ENCODE measurements at regions not wholly inside any gene's neighbourhood (a gene's known extent, or its start where the extent isn't known, plus 50 kb on each side); places are given as distances from the start of the nearest gene placed in this dataset.

DNA sequence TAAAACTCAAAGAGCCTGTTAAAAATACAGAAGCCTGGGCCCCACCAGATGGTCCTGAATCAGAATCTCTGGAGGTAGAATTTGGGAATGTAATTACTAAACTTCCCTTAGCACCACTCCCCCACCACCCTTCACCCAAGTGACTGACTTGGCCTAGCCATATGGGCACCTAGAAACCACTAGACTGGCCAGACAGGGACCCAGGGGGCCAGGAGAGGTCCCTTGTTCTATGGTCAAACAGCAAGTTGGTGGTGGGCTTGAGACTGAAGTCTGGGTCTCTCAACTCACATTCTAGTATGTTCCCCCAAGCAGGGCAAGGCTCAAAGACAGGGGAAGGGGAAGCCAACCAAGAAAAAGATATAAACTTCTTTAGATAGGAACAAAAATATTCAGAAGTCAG is 301.5 kb upstream of the TLE3 start:
- DNase-seq (ENCODE audit: low read depth, low spot score): no peak

DNA sequence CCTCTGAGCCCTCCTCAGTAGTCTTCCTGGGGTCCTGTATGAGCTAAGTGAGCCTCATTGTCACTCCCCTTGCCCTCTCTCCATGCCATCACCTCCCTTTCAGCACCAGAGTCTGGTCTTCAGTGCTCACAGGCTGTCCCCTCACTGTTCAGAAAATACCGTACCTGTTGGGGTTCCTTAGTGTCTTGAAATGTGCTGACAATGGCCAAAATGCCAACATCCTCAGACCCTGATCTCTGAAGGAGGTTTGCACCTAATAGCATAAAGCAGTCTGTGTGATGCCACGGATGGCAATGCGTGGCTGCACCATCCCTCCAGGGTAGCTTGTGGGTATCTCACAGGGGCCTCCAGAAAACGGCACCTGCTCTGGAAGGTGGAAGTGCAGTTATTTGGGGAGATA is 301.0 kb upstream of the TLE3 start:
- no peak for DNase-seq (ENCODE audit: low read depth, low spot score)

DNA sequence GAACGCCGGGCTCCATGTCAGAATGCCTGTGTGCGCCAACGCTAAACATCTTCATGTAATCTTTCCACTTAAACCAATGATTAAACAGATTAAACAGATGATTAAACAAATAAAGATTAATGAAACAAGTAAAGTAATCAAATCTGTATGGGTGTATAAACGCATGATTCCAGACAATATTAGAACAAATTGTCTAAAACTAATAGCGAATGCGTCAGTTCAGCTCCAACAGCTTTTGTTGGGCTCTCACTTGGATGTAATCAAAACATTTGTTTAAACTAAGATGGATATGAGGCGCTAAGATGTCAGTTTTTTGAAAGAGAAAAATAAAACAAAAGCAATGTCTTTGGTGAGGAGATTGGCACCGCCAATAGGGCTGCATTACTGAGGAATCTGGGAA is 299.1 kb upstream of the TLE3 start:
- DNase-seq (ENCODE audit: low read depth, low spot score): no peak

DNA sequence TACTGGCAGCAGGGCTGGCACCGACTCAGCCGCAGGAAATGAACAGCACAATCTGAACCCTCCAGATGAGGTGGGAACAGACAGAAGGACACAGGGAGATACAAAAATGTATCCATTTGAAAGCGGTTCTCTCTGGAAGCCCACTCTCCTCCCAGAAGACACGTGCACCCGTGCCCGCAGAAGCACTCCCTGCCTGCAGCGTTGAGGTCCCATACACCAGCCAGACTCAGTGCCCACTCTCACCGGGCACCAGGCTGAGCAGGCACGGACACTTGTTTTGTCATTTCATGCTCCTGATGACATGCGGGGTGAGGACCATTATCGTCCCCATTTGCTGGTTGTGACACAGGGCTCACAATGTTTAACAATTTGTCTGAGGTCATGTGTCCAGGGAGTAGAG is 297.4 kb upstream of the TLE3 start:
- DNase-seq (ENCODE audit: low read depth, low spot score): no peak

DNA sequence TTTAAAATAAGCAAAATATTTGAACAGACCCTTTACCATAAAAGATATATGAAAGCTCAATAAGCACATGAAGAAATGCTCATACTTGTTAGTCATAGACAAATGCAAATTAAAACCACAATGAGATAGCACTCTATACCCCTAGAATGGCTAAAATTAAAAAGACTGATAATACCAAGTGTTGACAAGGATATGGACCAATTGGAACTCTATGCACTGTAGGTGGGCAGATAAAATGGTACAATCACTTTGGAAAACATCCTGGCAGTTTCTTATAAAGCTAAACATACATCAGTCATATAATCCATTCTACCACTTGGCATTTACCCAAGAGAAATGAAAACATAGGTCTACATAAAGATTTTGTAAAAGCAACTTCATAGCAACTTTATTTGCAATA is 293.0 kb upstream of the TLE3 start:
- DNase-seq (ENCODE audit: low read depth, low spot score): no peak

DNA sequence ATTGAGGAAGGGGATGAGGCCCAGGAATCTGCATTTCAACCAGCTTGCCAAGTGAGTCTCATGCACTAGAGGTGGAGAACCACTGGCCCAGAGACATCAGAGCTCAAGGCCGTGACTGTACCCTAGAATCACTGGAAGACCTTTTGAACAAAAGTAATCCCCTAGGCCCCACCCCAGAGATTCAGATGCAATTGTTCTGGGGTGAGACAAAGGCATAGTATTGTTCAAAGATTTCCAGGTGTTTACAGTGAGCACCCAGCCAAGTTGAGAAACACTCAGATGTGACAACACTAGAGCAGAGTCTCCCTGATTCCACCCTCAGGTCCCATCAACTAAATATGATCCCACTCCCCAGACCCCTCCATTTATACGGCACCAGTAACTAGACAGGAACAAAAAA is 290.3 kb upstream of the TLE3 start:
- DNase-seq (ENCODE audit: low read depth, low spot score): no peak

DNA sequence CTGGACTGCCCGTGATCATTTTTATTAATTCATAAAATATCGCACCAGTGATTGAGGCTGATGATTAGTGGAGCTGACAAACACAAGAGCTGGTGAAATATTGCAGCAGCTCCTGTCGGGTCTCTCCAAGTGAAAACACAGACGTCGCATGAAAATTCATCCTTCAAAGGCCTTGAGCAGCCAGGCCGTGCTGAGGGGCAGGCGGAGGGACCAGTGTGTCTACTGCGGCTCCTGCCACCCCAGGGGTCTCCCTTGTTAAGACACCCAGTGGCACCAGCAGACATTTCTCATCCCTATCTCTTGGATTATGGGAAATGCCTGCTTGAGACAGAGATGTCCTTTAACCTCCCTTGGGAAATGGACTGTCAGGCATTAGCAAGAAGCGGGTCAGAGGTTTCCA is 289.4 kb upstream of the TLE3 start:
- DNase-seq (ENCODE audit: low read depth, low spot score): no peak

DNA sequence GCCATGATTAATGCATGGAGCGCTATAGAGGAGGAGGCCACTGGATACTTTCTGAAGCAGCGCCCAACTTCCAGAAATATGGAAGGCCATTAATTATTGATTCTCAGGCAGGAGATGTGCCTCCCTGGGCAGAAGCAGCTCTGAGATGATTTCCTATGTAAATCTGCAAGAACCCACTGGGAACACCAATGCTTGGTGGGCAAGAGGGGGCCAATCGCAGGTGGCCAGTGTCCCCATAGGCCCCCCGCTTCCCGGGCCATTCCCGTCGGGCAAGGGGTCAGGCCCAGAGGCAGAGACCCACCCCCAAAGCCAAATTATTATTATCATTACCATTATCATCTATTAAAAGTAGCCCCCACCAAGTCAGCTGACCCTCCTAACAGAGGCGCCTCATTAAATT is 288.0 kb upstream of the TLE3 start:
- no peak for DNase-seq (ENCODE audit: low read depth, low spot score)

DNA sequence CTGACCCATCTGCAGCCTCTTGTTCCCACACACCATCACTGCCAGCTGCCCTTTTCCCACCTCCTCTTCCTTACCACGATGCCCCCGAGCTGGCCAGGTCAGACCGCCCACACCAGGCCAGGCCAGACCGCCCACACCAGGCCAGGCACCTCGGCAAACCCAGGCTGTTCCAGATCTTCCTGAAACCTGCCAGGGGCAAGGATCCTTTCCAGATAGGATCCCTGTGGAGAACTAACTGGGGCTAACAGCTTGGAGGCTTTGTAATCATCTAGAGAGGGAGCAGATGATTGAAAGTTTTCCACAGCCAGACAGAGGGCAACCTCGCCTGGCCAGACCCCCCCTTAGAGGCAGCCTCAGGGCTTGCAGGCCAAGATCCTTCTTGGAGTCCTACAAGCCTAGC is 287.3 kb upstream of the TLE3 start:
- DNase-seq (ENCODE audit: low read depth, low spot score): no peak

DNA sequence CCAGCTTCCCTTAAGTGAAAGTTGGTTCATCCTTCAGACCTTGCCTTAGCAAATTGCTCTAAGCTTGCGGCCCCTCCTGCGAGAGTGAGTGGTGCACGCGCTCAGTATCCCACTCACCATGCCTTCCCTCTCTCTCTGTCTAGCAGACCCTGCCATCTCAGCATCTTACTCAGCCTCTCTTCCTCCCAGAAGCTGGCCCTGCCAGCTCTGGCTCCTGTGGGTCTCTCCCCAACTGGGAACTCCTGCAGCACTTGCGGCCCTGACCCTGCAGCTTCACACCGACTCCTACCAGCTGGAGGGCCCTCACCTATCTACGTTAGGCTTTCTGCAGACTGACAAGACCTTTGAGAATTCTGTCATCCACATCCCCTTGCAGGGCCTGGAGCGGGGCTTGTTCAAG is 286.1 kb upstream of the TLE3 start:
- DNase-seq (ENCODE audit: low read depth, low spot score): no peak

DNA sequence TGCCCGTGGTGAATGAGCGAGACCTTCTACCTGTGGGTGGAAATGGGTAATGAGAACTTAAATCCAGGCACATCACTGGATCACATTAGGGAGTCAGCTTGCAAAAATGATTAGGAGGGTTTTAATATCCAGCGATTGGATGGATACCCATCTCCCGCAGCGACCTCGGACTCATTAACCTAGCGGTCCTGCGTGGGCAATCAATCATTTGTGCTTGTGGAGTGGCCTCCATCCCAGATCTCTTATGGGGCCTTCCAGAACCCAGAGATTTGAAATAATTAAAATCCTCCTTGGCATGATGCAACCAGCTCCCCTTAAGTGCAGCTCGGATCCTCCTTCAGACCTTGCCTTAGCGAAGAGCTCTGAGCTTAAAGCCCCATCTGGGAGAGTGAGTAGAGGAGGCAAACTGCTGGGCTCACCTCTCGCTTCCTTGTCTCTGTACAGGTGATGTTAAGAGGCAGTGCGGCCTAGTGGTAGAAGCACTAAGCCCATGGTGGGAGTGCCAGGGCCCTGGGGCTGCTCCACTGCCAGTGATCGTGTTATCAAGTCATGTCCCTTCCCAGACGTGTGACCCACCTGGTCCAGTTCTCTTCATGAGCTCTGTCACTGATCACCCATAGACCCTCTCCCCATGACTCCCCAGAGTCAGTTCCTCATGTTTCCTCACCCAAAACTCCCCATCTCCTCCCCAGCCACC is 285.2 kb upstream of the TLE3 start:
- DNase-seq (ENCODE audit: low read depth, low spot score): no peak

DNA sequence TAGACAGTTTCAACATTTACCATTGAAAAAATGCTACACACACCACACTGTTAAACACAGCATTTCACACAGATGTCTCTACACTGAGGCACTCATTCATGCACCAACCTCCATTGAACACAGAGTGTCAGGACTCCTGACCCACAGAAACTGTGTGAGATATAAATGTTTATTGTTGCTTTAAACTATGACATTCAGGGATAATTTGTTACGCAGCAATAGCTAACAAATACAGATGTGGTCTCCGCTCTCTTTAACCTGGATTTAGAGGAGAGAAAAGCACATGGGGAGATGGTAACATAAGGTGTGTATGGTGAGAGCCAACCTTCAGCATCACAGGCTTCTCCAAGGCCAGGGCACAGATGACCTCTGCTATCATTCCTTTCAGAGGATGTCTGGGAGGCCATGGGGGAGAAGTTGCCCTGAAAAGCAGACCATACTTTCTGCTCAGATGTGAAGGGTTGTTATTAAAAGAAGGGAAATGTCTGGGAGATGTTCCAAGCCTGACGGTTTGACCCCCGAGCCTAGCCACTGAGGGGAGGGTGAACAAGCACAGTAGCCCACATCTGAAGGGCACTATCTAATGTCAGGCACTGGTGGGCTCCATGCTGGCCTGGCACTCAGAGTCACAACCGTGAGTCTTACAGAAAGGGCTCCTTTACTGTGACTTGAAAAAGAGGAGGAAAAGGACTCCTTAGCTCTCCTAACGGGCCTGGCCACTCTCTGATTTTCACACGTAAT is 284.5 kb upstream of the TLE3 start:
- DNase-seq (ENCODE audit: low read depth, low spot score): no peak

DNA sequence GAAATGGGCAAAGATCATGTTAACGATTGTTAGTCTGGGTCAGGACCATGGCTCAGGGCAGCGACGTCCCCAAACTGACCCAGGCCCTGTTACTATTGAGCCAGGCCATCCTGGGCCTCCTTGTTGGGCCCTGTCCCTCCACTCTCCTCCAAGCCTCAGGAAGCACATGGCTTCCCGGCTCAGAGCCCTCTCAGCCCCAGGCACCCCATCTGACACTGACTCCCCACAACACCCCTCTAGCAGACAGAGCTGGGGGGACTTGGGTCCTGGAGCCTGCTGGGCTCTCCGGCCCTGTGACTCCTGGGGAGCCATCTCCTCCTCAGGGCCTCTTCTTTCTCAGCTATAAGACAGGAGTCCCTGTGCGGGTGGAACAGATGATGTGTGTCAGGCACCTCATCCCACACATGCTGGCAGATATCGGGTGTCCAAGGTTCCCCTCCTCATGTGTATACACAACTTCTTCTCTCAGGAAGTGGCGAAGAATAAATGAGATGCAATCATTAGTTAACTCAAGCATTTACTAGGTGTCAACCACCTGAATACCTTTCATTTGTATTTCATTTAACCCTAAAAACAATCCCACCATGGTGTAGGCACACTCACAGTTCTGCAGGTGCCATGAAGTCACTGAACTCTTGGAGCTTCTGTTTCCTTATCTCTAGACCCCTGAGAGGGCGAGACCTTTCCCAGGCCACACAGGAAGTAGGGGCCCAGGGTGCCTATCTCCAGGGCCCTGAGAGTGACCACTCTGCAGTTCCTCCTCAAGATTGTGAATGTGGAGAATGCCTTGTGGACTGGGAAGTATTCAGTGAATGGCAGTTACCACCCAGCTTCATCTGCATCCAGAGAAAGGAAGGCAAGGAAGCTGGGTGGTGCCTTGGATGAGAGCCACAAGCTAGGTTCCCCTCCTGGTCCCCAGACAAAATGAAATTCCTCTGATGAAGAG is 282.5 kb upstream of the TLE3 start:
- DNase-seq (ENCODE audit: low read depth, low spot score): no peak

DNA sequence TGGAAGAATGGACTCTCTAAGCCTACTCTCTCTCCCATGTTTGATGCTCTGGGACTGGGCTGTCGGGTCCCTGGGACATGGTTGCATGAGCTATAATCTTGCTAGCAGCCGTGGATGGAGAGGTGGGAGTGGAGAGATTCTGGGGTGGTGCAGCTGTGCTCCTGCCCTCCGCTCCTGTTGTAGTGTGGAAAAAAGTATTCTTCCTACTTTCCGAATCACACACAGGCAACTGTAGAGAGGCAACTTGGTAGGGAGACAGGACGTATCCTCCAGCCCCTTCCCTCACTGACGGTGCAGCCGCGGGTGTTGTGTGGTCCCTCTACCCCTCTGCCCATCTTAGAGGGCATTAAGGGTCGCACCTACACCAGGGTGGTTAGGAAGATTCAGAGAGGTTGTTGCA is 281.4 kb upstream of the TLE3 start:
- no peak for DNase-seq (ENCODE audit: low read depth, low spot score)

DNA sequence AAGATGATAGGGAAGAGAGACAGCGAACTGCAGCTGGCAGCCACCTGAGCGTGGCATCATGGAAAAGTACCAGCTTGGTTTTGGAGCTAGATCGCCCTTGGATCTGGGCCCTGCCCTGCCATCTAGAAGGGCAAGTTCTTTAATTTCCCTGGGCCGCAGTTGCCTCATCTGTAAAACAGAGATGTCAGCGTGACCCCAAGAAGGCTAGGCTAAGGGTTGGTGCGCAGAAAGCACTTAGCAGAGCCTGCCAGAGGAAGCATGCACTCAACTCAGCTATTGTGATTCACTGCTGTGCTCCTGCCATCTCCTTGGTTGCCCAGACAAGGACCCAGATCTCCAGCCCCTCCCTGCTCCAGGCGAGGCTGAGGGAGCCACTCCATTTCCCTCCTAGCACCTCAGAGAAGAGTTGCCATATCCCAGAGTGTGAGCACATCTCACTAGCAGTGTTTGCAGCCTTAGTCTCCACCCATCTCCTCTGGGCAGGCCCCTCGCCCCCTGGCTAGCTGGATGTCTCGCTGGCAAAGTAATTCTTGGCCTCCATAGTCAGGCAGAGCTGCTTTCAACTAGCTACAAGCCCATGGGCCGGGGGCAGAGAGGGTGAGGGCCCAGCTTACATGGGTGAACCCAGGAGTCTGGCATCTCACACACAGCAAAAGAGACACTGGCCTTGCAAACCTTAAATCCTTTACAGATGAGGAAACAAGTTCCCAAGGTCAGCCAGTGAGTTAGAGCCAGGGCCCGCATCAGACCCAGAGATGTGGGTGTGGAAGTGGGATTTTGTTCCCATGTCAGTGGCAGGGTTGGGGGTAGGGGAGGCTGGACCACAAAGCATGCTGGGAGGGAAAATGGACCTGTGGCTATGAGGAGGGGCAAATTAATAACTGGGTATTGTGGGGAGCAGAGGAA is 280.7 kb upstream of the TLE3 start:
- no peak for DNase-seq (ENCODE audit: low read depth, low spot score)

DNA sequence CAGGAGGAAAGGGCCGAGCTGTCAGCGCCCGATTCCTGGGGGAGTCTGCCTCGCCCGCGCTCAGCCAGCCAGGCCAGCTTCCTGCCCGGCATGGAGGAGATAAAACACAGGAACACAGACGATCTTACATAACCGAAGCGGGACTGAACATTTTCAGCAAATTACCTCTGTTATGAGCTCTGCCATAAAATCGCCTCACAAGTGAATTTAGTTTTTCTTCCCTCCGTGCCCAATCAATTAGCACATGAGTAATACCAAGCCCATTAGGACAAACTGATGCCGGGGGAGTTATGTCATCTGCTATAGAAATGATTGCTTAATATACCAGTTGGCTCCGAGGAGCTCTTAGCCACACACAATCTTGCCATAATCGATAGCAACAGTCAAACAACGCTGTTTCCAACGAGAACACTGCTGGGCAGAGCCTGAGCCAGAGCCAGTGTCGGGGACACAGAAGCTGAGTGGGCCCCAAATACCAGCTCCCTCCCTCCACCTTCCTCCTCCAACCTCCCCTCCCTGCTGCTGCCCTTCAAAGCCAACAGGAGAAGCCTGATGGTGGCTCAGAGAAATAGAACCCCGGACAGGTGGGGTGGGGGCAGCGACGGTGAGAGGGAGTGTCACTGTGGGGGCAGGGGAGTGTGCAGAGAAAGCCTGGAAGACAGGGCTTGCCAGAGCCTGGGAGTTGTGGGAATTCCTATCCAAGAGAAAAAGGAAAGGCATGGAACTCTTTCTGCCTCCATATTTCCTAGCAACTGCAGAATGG is 279.4 kb upstream of the TLE3 start:
- no peak for DNase-seq (ENCODE audit: low read depth, low spot score)

DNA sequence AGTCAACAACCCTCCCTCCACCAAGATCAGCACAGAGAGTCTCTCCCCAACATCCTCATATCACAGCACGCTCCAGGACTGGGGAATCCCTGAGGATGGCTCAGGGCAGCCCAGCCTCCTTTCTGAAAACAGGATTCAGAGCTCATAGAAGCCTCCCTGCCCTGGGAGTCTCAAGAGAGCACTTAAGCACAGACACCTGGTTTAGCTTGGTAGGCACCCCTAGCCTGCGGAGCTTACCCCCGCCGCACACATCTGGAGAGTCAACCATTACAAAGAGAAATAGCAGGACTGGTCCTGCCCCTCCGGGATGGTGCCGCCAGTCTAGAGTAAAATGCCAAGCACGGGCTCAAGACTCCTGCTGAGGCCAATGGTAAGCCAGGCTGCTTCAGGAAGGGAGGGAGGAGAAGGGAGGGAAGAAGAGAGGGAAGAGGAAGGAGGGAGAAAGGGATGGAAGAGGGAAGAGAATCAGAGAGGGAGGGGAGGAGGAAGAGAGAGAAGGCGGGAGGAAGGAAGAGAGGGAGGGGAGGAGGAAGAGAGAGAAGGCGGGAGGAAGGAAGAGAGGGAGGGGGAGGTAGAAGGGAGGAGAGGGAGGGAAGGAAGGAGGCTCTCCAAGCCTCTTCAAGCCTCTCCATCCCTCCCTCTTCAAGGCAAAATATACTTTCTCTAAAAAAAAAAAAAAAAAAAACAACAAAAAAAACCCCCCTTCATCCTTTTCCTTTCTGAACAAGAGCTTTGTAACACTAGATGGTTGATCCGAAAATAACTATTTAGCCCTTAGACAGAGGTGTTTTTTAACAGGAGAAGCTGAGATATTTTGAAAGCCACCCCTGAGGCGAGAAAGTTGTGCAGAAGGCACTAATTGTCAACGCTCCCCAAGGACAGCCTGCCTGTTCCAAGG is 278.6 kb upstream of the TLE3 start:
- DNase-seq (ENCODE audit: low read depth, low spot score): no peak

DNA sequence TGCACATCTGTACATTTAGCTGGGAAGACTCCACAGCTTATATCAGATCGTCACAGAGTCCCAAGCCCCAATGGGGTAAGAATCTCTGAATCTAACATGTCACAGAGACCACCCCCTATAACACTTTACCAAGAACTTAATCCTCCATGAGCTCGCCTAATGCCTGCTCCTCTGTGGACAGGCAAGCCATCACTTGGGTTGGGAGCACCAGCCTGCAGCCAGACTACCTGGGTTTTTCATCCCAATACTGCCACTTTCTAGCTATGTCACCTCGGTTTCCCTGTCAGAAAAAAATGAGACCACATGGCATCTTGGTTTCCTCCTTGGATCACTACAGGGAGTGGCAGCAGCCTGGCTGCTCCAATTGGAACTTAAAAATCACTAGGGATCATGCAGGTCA is 277.9 kb upstream of the TLE3 start:
- no peak for DNase-seq (ENCODE audit: low read depth, low spot score)

DNA sequence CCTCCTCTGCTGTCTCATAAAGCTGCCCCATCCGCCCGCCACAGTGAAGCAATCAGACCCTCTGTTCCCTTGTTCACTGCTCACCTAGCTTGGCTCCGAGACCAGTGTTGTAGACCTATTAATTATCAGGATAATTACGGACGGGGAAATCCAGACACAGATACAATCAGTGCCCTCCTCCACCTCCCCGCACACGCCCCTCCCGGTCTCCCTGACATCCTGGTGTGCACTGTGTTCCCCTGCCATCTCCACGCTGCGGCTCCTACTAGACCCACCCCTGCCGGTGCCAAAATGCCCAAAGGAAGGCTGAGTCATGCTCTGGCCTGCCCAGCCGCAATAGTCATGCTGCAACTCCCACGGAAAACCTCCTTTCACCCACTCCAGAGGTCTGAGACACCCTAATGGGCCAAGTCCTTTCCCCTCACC is 277.3 kb upstream of the TLE3 start:
- no peak for DNase-seq (ENCODE audit: low read depth, low spot score)

DNA sequence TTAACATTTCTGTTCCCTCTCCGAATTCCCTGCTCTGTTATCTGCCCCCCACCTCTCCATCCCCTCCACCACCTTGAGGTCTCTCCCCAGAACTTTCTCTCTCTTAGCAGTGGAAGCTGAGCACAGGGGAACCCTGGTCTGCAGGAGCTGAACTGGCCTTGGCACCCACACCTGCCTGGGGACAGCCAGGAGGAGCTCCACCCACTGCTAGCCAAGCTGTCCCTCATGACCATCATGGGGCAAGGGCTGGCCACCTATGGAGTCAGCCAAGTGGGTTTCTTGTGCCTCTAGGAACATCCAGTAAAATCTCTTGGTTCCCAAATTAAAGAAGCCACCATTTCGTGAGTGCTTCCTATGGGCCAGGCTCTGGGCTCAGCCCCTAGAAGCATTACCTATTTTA is 276.4 kb upstream of the TLE3 start:
- no peak for DNase-seq (ENCODE audit: low read depth, low spot score)

Data from activated naive CD8-positive, alpha-beta T cell treated with anti-CD3 and anti-CD28 coated beads, Interleukin-2, amount 50 U/mL, for 16 hours (primary cell).